GM18511 (cell line): ENCODE measurements at regions not wholly inside any gene's neighbourhood (a gene's known extent, or its start where the extent isn't known, plus 50 kb on each side); places are given as distances from the start of the nearest gene placed in this dataset.

ENCODE experiments used
- ATAC-seq: cut with Tn5 transposase; IDR thresholded peaks from one replicate; pipeline ENCODE4 v1.9.1; 2021; ENCODE audit warnings: mild to moderate bottlenecking, moderate library complexity; ENCODE audit not compliant: unreplicated experiment

DNA sequence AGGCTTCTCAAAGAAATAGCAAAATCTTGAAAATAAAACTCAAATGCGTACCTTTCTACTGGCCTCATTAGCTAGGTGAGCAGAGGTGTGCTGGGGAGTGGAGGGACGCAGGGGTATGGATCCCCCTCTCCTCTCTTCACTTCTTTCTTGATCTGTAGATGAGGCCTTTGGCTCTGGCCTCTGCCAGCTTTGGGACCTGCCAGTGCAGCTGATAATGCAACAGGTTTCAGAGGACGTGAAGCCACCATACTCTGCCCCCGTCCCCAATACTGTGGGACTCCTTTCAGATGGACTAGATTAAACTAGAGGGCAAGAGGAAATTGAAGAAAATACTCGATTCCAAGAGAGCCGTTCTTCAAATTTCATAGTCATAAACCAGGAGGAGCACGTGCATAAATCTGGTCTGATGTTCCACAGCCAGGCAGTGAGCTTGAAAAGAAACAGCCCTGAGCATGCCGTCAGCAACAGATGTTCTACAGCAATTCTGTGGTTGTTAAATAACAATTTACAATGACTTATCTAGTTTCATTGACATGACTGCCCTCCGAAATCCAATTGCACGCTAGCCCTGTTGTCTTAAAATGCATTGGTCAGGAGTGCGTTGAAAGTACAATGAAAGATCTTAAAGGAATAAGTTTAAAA, 245.3 kb upstream of the FOXQ1 start:
- ATAC-seq, result no peak

DNA sequence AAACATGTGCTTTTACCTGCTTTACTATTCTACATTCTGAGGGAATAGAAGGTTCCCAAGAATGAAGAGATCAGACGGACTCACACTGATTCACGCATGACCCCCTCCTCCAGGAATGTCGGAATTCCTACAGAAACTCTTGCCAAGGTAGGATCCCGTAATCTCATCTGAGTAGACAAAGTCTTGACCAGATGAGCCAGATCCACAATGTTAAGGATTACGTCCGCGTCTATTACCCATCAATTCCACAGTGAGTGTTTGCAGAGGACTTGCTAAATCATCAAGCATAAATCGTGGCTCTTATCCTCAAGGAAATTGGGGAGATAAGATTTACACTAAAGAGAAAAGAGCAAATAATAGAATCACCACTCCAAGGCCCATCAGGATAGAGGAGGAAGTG, 245.9 kb upstream of the FOXQ1 start:
- no peak for ATAC-seq

DNA sequence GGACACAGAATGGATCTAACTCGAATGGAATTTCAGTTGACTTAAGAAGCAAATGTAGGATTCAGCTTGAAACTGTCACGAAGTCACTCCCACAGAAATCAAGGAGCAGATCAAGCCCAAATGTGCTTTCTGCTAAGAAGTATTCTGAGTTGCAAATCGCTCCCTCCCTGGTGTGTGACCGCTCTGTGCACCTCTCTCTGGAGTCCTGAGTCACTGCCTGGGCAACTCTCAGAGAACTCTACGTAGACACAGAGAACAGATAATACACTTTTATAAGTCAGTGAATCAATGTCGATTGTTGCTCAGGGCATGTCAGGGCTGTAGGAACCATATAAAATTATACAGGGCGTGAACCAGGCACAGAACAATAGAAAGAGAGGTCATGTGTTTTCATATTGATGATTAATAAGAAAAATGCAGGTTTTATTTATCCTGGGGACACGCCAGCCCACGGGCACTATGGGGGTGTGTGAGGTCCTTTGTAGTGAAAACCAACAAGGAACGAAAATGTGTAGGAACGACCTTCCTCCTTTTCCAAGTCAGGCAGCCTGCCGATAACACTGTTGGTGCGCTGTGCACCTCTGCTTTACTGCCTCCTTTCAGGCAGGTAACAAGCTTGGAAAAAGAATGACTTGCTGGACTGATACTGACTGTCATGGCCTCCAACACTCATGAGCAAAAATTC, 248.1 kb upstream of the FOXQ1 start:
- no peak for ATAC-seq

DNA sequence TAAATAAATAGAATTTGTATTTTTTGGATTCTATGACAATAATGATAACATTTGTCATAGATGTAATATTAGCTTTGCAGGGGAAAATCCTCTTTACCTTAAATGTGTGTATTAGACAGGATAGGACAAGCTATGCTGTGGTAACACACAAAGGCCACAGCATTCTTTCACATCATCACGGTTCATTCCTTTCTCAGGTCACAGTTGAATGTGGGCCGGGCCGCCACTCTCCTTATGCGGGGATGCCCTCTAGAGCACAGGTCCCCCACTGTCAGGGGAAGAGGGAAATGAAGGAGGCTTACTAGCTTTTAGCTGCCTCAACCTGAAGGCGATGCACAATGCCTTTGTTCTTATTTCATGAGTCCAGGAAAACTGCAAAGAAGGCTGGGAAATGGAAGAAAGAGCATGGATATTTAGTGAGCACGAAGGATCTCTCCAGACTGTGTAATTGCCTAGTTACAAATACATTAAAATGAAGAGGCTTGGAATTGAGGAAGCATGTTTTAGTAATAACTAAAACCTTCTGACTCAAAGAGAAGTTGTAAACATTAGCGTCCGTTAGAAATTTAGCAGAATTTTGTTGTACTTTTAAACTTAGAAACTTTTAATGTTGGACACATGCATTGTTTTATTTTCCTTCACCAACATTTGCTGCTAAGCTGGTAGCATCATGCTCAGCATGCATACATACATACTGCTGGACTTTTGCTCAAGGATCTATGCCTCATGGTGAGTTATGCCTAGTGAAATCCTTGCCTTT, 248.9 kb upstream of the FOXQ1 start:
- ATAC-seq, result no peak

DNA sequence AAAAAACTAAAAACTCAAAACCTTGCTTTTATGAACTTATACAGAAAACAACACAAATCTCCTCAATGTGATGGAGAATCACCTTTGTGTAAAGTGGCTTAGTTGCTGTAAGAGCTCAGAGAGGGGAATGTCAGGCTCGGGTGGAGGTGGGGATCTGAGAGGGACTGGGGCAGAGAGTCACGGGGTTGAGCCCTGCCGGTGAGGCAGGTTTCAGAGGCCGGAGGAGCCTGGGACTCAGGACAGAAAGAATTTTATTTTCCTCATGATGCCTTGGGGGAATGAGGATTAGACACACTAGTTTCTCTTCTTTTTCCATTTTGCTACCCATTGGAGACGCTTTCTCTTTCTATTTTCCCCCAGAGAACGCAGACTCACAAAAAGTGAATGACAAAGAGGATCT, 252.3 kb upstream of the FOXQ1 start:
- no peak for ATAC-seq

DNA sequence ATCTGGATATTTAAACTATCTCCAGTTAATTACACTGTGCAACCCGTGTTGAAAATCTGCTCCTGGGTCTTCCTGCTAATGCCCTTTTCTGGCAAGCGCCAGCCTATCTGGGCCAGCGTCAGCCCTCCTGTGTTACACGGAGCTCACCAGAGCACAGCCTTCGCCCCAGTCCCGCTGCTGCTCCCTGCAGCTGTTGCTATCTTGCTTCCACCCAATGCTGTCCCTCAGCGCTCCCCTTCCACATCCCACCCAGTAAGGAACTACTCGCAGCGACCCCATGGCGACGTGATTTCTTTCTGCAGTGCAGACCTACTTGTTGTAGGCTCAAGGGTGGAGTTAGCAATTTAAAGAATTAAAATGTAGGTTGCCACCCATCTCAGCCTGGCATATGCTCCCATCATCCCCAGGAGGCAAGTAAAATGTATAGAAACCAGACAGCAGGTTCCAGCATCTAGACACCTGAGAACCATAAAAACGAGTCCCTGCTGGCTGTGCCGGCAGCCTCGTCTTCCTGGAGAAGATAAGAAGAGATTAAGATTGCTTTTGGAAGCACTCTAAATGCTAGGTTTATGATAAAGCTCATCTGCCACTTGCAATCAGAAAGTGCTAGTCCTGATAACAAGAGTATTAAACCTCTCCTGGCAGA, 254.3 kb upstream of the FOXQ1 start:
- ATAC-seq, result no peak

DNA sequence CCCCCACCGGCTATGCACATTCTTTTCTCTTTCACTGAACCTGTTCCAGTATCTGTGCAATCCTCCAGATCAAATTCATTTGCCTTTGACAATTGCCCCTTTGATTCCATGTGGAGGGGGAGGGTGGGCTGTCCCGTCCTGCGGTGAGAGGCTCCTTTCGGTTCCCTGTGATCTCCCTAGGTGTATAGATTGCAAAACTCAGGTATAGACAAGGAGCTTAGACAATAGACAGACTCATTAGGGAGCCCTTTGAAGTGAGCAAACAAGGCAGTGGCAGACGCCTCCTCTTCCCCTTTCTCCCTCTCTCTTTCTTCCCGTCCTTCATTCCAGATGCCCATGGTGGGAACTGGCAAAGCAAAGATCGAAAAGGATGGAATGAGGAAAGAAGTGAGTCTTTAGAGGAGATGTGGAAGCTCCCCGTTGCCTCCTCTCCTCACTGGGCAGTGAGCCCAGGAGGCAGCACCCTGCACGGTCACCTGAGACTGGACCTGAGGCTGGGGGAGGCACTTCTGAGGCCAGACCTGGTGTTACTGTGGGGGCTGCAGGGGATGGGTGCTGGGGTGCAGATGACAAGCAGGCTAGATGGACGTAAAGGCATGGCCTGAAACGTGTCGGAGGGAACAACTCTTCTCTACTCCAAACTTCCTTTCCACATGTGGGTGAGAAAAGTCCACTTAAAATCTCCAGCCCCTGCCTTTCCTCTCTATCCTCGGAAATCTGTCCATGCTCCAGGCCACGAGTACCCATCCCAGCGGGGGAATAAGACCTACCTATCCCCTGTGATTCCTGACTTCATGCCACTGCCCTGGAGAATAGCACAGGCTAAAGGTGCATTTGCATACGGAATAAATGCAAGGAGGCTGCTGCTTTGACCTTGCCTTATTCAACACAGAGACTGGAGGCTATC, 256.6 kb upstream of the FOXQ1 start:
- ATAC-seq, result no peak

DNA sequence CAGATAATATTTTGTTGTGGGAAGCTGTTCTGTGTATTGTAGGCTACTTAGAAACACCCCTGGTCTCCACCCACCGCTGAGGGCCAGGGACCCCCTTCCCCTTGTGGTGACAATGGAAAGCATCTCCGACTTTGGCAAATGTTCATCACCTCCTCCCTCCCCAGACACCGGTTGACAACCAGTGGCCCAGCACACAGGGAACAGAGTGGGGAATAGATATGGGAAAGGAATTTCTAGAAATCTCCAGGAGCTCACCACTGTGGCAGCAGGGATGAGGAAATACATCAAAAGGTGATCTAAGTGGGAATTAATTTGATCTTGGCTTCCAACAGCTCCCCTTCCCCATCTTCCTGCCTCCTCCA, 257.3 kb upstream of the FOXQ1 start:
- no peak for ATAC-seq

DNA sequence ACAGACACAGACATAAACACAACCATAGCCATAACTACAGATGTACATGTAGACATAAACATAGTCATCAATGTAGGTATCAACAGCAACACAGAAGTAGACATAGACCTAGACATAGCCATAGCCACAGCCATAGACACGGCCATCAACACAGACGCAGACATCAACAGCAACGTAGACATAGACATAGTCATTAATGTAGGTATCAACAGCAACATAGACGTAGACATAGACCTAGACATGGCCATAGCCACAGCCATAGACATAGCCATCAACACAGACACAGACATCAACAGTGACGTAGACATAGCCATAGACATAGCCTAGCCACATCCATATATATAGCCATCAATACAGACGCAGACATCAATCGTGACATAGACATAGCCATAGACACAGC, 258.3 kb upstream of the FOXQ1 start:
- ATAC-seq, result no peak

DNA sequence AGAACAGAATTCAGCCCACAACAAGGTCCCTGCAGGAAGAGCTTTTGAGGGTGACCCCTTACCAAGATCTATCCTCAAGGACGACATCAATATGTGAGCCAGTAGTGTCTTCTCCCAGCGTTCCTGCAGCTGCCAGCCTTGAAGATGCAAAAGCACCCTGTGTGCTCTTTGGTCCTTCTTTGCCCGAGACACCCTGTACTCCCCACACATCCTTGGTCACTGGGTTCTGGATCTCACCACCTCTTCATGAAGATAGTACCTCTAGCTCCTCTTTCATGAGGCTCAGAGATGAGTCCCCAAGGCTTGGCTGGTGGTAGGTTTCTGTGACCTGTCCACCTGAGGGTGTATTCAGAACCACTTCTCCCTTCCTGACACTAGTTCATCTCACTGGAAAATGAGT, 259.6 kb upstream of the FOXQ1 start:
- ATAC-seq, result no peak

DNA sequence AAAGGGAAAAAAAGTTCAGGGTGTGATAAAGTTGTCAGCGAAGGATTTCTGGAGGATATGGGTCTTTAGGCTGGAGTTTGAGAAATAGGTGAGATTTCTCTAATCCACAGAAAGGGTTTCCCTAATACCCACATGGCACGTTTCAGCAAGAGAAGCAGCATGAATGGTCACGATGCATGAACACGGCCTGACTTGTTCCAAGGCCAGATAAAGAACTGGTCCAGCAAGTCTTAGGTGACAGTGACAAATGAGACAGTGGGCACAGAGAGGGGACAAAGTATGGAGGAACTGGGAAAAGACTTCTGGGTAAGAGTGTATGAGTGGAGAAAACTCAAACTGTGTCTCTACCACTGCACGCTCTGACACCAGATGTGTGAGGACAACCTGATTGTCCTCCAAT, 262.0 kb upstream of the FOXQ1 start:
- no peak for ATAC-seq

DNA sequence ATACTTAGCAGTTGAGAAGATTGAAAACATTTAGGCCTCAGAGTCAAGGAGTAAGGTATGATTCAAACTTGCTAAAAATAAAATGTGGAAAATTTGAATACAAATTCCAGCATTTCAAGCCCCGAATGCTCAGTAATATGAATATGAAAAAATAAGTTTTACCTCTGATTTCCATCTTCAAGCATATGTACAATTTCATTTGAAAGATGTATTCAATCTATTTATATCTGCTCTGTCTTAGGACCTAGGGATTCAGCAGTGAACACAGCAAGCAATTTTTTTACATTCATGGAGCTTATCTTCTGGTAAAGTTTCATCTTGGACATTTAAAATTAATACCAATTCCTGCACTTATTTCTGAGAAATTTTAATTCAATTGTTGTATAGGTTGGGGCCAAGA, 262.7 kb upstream of the FOXQ1 start:
- ATAC-seq, result no peak

DNA sequence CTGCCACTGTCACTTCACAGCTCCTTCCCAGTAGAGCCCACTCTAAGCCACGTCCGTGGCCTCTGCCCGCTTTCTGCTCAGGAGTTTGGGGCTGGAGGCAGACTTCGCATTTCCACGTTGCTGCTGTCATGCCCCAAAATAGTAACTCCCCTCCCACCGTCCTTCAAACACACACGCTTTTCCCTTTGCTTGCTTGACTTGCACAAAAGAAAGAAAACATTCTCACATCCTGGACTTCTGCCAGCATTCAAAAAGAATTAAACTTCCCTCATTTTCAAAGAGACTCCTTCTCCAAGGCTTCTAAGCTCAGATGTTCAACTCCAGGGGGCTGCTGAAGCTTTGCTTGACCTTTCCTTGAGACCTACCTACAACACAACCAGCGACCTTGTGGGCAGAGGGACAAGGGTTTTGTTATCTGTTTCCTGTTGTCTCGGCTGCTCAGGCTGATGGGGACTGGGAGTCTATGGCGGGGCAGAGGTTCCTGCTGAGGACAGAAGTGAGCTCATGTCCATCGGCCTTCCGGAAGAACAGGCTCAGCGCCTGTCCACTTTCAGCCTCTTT, 263.8 kb upstream of the FOXQ1 start:
- ATAC-seq, result no peak

DNA sequence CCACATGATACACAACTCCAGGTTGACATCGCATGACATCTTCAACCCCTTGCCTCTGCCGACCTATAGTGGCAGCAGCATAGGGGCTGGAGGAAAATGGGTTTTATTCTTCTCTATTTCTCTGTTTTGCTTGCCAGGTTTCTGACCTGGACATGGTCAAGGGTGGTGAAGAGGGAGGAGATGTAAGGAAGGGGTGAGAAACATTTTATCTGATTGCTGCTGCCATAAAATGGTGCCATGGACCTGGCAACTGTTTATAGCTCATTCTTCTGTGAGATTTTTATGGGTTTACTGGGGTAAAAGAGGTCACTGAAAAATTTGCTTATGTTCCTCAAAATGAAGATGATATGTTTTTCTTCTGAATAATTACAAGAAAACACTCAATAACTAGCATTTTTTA, 266.7 kb upstream of the FOXQ1 start:
- no peak for ATAC-seq

DNA sequence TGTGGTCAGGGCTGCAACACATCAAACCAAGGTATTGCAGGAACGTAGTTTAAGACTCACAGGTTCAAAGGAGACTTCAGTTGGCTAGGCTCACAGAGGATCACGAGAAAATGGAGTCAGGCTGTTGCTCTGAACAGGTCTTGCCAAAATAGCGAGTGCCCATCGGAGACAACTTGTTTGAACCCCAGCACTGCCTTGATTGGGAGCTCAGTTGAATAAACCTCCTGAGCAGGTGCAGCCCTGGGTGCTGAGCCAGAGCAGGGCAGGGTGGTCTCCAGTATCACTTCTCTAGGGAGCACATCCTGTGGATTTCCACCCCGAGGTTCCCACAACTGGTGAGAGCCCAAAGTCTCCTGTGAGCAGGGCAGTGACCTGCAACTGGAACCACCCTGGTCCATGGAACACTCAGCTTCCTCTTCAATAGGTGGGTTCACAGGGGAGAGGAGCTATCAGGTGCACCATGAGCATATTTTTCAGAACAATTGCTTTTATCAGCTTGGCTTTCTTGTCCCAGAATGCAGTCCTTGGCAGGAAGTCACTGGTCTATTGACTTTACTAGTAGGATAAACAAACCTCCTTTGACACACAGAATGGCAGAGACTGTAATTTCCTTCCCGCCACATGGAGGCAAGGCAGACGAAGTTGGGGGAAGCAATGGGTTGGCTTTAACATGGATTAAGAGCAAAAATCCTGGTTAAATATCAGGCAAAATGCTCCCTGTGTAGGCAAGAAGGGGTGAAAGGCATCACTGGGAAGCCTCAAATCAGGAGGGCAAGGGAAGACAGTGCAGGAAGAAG, 267.7 kb upstream of the FOXQ1 start:
- ATAC-seq, result no peak

DNA sequence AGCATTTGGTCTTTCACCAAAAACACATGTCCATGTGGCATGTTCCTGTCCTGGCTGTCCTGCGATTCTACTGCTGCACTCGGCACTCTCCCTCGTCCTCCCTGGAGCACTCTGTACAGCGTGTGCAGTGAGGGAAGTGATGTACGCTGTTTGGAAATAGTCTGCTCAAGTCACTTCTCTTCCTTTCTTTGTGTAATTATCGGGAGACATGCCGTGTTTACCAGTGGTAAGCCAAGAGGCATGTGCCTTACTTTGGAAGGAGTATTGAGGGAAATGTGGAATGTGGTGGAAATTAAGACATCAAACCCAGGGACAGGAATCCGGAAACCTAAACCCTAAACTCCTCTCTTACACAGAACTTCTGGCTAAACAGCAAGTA, 268.5 kb upstream of the FOXQ1 start:
- ATAC-seq, result no peak

DNA sequence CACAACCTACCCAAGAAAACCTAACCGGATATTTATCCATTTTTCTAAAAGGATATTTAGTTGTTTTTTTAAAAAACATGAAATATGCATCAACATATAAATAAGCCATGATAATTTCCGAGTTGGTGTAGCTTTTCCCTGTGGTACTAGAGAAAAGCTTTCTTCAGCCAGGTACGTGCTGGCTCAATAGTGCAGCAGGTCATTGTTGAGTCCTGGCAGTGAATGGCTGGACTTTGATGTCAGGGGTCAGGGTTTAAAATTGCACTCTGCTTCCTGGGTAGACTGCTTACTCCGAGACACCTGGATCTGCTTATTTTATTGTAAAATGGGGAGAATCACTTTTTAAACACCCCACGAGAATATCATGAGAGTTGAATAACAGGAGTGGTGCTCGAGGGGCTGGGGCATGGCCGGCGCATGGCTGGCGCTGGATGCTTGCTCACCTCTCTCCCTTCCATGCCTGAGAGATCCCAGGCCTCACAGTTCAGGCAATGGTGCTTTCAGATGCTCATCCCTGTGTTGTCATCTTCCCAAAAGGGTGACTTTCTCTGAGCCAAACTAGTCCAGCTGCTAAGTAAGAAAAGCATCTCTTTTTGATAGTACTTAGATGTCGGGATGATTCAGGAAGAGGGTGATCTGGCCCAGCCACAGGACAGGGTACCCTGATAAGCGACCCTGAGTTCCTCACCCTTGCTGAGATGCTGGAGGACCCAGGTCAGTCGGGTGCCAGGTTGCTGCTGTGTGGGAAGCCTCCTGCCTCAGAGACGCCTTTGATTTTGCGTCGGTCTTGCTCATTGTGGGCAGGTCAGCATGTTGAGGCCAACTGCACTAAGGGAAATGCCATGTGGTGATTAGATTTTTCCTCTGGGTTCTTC, 269.1 kb upstream of the FOXQ1 start:
- no peak for ATAC-seq

DNA sequence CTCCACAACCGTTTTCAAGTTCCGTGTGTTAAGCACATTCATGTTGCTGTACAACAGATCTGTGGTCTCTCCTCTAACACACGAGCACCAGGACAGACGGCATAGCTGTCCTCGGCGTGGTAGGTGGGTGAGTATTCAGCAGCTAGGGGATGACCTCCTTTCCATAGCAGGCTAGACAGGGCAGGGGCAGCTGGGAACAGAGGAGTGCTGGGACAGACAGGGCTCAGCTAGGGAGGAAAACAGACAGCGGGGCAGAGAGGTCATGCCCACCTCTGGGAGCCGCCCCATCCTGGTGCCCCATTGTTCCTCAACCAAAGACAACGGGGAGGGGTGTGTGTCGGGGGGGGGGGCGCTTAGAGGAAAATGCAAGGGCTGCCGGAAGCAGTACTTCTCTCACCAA, 271.5 kb upstream of the FOXQ1 start:
- ATAC-seq, result no peak

DNA sequence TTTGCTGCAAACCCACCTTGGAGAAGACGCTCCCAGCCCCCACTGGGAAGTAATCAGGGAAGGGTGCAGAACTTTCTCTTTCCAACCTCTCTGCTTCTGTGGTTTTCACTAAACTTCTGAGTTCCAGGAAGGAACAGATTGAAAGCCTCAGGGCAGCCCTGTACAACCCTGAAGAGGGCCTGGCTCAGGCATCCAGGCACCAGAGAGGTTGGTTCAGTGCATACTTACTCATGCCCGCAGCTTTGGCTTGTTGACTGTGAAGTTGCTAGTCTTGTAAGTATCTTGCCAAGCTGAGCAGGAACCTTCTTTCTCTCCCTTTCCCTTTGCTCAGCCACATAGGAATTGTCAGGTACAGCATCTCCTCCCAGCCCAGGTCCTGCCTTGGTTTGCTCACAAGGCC, 272.2 kb upstream of the FOXQ1 start:
- no peak for ATAC-seq
